NCI-H460 (cell line): ENCODE measurements at regions not wholly inside any gene's neighbourhood (a gene's known extent, or its start where the extent isn't known, plus 50 kb on each side); places are given as distances from the start of the nearest gene placed in this dataset.

Source experiments
- DNase-seq: peaks from one replicate; pipeline ENCODE4 v3.0.0-alpha.2; 2016; ENCODE audit warnings: low read depth; ENCODE audit errors: extremely low read depth

- no peak for DNase-seq
Measured at GRCh38 chr6:134474955-134475354, 157.0 kb upstream of the SGK1 start.

DNA sequence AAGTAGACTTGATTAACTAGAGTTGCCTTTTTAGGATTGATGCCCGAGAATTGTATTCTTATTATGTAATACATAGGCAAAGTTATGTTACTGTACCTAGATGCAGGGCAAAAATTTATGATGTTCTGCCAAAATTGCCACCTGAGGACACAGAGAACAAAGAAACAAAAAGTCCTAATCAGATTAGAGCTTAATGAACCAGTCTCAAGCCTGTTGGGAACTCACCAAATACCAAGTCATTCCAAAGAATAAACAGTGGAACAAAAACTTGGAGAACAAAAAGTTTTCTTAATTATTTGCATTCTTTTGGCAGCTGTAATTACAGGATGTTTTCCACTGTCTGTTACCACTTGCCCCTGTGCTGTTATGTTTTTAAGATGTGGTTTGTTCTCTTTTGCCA is 154.7 kb upstream of the SGK1 start:
- no peak for DNase-seq

DNA sequence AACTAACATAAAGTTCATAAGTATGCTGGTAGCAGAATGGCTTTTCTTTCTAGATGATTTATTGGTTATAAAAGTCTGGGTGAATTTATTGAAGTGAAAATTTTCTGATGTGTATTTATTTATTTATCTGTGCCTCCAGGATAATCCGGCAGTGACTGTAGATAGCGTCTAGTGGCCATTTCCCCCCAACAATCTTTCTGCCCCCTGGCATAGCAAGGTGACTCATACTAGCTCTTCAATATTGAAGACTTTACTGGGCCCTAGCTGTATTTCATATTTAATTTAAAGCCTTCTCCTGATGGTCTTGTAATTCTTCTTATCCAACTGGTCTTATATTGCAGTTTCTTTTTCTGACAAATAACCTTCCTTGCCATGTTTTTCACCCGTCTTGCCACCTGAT is 154.1 kb upstream of the SGK1 start:
- no peak for DNase-seq

DNA sequence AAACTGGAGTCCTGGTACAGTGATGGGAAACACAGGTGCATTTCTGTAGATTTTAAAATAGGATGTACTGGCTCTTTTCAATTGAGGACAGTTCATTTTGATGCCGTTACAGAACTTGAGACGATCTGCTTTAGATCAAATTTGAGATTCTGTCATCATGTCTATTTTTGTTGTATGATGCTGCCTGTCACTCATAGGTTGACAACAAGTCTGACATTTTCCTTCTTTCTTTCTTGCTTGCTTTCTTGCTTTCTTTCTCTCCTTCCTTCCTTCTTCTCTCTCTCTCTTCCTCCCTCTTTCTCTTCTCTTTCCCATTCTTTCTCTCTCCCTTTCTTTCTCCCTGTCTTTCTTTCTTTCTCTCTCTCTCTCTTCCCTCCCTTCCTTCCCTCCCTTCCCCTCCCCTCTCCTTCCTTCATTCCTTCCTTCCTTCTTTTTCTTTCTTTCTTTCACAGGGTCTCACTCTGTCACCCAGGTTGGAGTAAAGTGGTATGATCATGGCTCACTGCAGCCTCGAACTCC is 152.6 kb upstream of the SGK1 start:
- DNase-seq, result no peak

DNA sequence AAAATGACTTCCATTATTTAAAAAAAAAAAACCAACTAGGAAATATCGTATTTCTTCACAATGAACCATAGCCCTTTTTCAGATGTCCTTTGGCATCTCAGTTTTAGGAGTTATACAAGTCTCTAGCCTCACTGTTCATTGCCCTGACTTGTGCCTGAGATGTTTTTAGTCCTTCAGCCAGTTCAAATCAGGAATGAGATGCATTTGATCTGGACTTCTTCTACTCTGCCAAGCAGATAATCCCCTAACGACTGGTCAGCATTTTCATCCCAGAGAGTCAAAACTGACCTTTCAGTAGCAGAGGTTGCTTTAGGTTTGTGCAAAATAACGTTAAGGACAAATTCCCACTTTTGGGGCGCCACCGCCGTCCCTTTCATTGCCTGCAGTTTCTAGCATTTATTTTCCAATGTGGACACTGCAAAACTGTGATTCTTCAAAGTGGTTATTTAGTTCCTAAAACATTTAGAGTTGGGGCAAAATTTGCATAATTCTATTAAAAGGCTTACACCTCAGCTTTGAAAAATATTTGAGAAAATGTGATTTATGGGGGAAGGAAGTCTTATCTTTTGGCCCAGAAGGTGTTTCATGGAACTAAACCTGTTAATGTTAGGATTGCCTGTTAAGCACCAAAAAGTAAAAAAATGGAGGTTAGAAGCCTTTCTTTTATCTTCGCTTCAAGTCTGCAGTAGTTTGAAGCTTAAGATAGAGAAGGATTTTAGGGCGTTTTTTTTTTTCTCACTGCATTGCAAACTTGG is 152.0 kb upstream of the SGK1 start:
- no peak for DNase-seq

- no peak for DNase-seq
Measured at GRCh38 chr6:134468633-134469032, 150.7 kb upstream of the SGK1 start.

- no peak for DNase-seq
Measured at GRCh38 chr6:134467620-134468019, 149.7 kb upstream of the SGK1 start.

GRCh38 chr6:134466771-134467525 is 149.0 kb upstream of the SGK1 start:
- no peak for DNase-seq

GRCh38 chr6:134464690-134465411 is 146.9 kb upstream of the SGK1 start:
- no peak for DNase-seq

- no peak for DNase-seq
Measured at GRCh38 chr6:134458857-134459657, 141.1 kb upstream of the SGK1 start.

GRCh38 chr6:134457941-134458340 is 140.0 kb upstream of the SGK1 start:
- DNase-seq, result no peak

DNA sequence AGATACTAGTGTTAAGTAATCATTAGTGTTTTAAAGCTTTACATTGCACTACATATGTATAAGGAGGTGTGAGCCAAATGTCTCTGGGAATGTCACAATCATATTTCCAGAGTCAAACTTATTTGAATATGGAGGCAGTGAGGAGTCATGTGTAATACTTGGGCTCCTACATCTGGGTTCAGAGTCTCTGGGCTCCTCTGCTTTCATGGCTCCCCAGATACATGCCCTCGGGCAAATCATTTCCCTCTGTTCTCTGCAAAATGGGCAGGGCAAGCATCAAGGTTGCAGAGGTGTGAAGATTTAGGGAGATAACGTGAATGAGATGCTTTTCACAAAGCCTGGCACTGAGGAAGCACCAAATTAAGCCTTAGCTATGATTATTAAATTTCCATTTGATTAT is 138.3 kb upstream of the SGK1 start:
- no peak for DNase-seq

- no peak for DNase-seq
Measured at GRCh38 chr6:134455319-134455718, 137.4 kb upstream of the SGK1 start.

DNA sequence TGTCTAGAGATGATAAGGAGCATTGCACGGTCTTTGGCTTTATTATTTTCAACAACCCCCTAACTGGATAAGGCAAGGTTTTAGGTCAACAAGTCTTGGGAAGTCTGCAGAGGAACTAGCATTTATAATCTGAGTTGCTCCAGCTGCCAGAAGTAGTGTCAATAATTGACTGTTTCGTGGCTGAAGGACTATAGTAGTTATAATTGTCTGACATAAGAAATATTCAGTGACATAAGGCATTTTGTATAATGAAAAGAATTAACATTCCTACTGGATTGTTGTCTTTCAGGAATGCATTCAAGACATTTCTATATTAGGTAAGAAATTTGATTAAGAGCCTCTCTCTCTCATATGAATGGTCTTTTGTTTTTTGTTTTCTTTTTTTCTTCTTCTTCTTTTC is 136.9 kb upstream of the SGK1 start:
- DNase-seq, result no peak

- no peak for DNase-seq
Measured at GRCh38 chr6:134453792-134454510, 136.0 kb upstream of the SGK1 start.

GRCh38 chr6:134452906-134453305 is 135.0 kb upstream of the SGK1 start:
- no peak for DNase-seq

DNA sequence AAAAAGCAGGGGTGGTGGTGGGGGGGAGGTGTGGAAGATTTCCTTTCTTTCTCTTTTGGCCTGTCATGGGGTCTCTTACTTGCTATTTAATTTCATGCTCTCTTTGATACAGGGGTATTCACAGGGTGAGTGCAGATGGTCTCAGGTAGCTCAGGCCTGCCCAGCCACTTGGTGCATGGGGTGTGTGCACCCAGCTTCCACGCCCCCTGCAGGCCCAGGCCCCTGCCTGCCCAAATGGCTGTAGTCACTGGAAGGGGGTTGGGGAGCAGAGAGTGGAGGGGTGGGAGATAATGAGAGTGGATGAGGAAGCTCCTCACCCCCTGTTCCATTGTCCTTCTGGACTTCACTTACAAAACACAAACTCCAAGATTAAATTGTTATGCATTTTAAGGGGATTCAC is 133.6 kb upstream of the SGK1 start:
- no peak for DNase-seq

DNA sequence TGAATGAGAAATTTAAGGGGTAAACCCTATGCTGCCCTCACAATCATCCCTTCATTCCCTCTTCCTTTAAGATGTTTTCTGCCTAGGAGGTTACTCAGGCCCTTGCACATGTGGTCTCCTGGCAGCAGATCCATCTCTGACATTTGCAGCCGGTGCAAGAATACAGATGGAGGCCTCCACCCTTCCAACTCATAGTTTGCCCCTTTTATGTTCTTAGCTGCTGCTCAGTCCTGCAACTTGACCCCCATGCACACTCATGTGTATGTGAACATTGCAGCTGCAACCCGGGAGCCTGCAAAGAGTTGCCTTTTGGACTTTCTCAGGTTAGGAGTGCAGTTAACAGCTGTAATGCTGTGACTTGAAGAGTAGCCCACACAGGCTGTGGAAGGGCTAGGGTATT is 131.9 kb upstream of the SGK1 start:
- no peak for DNase-seq

DNA sequence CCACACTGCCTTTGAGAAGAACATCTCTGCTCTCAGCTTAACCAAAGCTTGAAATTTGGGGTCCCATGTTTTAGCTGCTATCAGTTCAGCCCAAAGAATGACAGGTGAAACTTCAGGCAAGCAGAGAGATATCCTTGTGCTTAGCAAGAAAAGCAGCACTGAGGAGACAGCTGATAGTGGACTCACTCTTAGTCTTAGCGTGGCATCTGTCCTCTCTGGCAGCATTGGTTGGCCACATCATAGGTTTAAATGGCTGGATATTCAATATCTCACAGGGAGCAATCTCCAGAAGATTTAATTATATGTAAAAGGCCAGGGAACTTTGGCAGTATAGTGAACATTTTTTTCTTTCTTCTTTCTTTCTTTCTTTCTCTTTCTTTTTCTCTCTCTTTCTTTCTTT is 131.1 kb upstream of the SGK1 start:
- DNase-seq, result no peak

GRCh38 chr6:134447883-134448387 is 130.0 kb upstream of the SGK1 start:
- no peak for DNase-seq
